ENCODE measurements at regions not wholly inside any gene's neighbourhood (a gene's known extent, or its start where the extent isn't known, plus 50 kb on each side); places are given as distances from the start of the nearest gene placed in this dataset.

- Mint-ChIP-seq H3K4me3 (no peak overlapping the region), H3K9me3 (no peaks in the 10 kb centered on the region), H3K27ac (no peak overlapping the region), H3K36me3 (no peaks in the 10 kb centered on the region), H3K27me3 (ENCODE audit: low read depth in 3 of 3) (peaks cover 3 to 15% (median 3%) of the 10 kb centered on the region in 3 donors), H3K4me1 (no peaks in the 10 kb centered on the region)
- H3K4me1 ChIP-seq (ENCODE audit: control insufficient read depth in 1 of 2, insufficient read depth in 2 of 2, low read length in 2 of 2) = no peaks in the 10 kb centered on the region
- no peaks in the 10 kb centered on the region for H3K79me2 ChIP-seq (ENCODE audit: insufficient read depth, low read length)
- intact Hi-C loops (cut with micrococcal nuclease) = no loop called here
- H3K36me3 ChIP-seq (replicated peaks in 1 of 2; ENCODE audit: control insufficient read depth in 1 of 2, insufficient read depth in 2 of 2, low read length in 2 of 2) = no peaks in the 10 kb centered on the region
- TF ChIP-seq, protein P1, sequence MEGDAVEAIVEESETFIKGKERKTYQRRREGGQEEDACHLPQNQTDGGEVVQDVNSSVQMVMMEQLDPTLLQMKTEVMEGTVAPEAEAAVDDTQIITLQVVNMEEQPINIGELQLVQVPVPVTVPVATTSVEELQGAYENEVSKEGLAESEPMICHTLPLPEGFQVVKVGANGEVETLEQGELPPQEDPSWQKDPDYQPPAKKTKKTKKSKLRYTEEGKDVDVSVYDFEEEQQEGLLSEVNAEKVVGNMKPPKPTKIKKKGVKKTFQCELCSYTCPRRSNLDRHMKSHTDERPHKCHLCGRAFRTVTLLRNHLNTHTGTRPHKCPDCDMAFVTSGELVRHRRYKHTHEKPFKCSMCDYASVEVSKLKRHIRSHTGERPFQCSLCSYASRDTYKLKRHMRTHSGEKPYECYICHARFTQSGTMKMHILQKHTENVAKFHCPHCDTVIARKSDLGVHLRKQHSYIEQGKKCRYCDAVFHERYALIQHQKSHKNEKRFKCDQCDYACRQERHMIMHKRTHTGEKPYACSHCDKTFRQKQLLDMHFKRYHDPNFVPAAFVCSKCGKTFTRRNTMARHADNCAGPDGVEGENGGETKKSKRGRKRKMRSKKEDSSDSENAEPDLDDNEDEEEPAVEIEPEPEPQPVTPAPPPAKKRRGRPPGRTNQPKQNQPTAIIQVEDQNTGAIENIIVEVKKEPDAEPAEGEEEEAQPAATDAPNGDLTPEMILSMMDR (IDR thresholded peaks at IDR 0.05) = no peak
- H4K20me1 ChIP-seq (ENCODE audit: insufficient read depth, low read length) = no peaks in the 10 kb centered on the region
- H3K4me3 ChIP-seq (replicated peaks in 1 of 3; ENCODE audit: low read depth in 2 of 3, low read length in 3 of 3) = no peak overlapping the region
- H3K27ac ChIP-seq (ENCODE audit: low read depth in 1 of 2, low read length in 2 of 2) = no peak overlapping the region
- no peak overlapping the region for H3K9ac ChIP-seq (ENCODE audit: insufficient read depth, low read length, poor library complexity, severe bottlenecking)
- no peak overlapping the region for H2AFZ ChIP-seq (ENCODE audit: insufficient read depth, low read depth, low read length, poor library complexity, severe bottlenecking)
- peaks cover 0 to 2% of the 10 kb centered on the region in 2 donors for H3K27me3 ChIP-seq (ENCODE audit: control insufficient read depth in 2 of 2, insufficient read depth in 2 of 2, low read length in 2 of 2)
- no peak overlapping the region for H3K4me2 ChIP-seq (replicated peaks; ENCODE audit: extremely low read depth, low read length, poor library complexity, severe bottlenecking)
- no peak for DNase-seq
- WGBS (ENCODE audit: insufficient coverage) = 93% methylated on average over 2 of the region's 4 CpGs
- no peaks in the 10 kb centered on the region for H3K9me3 ChIP-seq (replicated peaks in 1 of 2; ENCODE audit: control insufficient read depth in 1 of 2, insufficient read depth in 1 of 2, low read length in 2 of 2)
These were observed 173.1 kb downstream of the FHIP1A start for GRCh38 chr4:151582098-151582497.

DNA sequence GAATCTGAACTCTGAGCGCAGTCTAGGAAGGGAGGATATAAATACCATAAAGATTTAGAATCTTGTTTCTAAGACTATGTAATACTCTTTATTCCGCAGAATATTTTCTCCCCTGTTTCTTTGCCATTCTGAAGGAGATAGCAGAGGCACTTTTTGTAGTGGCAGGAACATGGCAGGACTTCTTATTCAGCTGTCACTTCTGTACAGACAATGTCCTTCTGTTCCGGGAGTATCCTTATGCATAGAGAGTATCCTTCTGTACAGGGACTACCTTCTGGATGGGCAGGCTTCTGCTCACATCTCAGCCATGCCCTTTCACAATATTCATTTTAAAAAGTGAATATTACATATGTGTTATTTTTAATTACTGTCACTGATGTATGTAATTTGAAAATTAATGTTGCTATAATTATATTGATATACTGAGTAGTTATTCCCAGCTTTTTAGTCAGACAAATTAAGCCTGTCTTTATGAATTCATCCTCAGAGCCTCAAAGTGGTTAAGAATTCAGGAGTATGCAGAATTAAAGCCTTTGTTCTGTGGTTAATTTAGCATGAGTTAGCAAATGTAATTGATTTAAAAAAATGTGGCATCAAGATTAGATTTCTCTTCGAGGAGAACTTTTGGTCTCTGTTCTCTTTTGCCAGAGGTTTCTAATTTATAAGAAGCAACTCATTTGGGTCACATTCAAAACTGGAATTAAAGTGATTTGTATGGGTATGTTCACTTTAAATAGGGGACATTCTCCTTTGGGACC is 174.4 kb downstream of the FHIP1A start:
- peaks cover 0 to 15% (median 3%) of the 10 kb centered on the region in 3 donors for H3K27me3 Mint-ChIP-seq (ENCODE audit: low read depth in 3 of 3)
- no peaks in the 10 kb centered on the region for H3K4me1 Mint-ChIP-seq
- no peak overlapping the region for H3K4me3 Mint-ChIP-seq
- no peaks in the 10 kb centered on the region for H3K9me3 ChIP-seq (replicated peaks in 1 of 2; ENCODE audit: control insufficient read depth in 1 of 2, insufficient read depth in 1 of 2, low read length in 2 of 2)
- no peak overlapping the region for H3K4me3 ChIP-seq (replicated peaks in 1 of 3; ENCODE audit: low read depth in 2 of 3, low read length in 3 of 3)
- DNase-seq = no peak
- H3K27ac Mint-ChIP-seq = no peak overlapping the region
- no peaks in the 10 kb centered on the region for H3K4me1 ChIP-seq (ENCODE audit: control insufficient read depth in 1 of 2, insufficient read depth in 2 of 2, low read length in 2 of 2)
- no peak overlapping the region for H3K9ac ChIP-seq (ENCODE audit: insufficient read depth, low read length, poor library complexity, severe bottlenecking)
- TF ChIP-seq, protein P1 (IDR thresholded peaks at IDR 0.05) = no peak
- no peaks in the 10 kb centered on the region for H4K20me1 ChIP-seq (ENCODE audit: insufficient read depth, low read length)
- no CpG with 5 or more reads among the region's 4 CpGs for WGBS (ENCODE audit: insufficient coverage)
- H3K36me3 ChIP-seq (replicated peaks in 1 of 2; ENCODE audit: control insufficient read depth in 1 of 2, insufficient read depth in 2 of 2, low read length in 2 of 2) = no peaks in the 10 kb centered on the region
- H3K27me3 ChIP-seq (ENCODE audit: control insufficient read depth in 2 of 2, insufficient read depth in 2 of 2, low read length in 2 of 2) = peaks cover 0 to 2% of the 10 kb centered on the region in 2 donors
- no peaks in the 10 kb centered on the region for H3K9me3 Mint-ChIP-seq
- no peak overlapping the region for H3K4me2 ChIP-seq (replicated peaks; ENCODE audit: extremely low read depth, low read length, poor library complexity, severe bottlenecking)
- intact Hi-C loops (cut with micrococcal nuclease) = no loop called here
- H3K27ac ChIP-seq (ENCODE audit: low read depth in 1 of 2, low read length in 2 of 2) = no peak overlapping the region
- H3K36me3 Mint-ChIP-seq = no peaks in the 10 kb centered on the region
- no peak overlapping the region for H2AFZ ChIP-seq (ENCODE audit: insufficient read depth, low read depth, low read length, poor library complexity, severe bottlenecking)
- no peaks in the 10 kb centered on the region for H3K79me2 ChIP-seq (ENCODE audit: insufficient read depth, low read length)

Data from CD14-positive monocyte (primary cell).